ENCODE measurements at regions not wholly inside any gene's neighbourhood (a gene's known extent, or its start where the extent isn't known, plus 50 kb on each side); places are given as distances from the start of the nearest gene placed in this dataset.

DNA sequence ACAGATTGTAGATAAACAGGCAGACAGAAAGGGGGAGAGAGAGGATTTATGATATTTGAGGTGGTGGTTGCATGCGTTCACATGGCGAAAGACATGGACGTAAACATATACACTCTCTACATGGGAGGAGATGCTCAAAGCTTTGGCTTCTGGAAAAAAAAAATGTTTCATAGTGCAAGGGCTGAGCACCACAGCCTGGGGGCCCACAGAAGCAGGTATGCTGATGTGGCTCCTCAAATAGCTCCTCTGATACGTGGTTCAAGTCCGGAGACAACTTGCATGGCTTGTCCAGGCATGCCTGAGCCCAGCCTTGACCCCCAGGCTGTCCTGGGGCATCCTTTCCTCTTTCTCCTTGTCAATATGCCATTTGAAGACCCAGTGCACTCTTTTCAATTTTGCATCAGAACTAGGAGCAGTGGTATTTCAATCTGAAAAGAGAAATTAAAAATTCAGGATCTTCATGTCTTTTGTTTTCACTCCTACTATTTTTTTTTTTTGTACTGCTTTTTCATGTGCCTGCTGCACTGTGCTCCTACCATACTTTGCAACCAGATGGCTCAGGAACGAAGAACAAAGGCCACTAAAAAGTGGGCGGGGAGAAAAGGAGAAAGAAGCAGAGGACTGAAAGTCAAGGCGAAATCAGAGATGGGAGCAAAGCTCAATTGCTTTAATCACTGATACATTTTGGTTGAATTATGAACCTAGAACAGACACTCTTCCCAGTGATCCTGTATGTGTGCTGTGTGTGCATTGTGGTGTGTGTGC lies 495.7 kb upstream of the TCF4 start:
- no peak for DNase-seq (ENCODE audit: low read depth)

- DNase-seq (ENCODE audit: low read depth): no peak
These were observed 495.1 kb upstream of the TCF4 start for GRCh38 chr18:56083097-56083521.

- no peak for DNase-seq (ENCODE audit: low read depth)
These were observed 488.7 kb upstream of the TCF4 start for GRCh38 chr18:56076723-56077122.

GRCh38 chr18:56068701-56069100 lies 480.7 kb upstream of the TCF4 start:
- no peak for DNase-seq (ENCODE audit: low read depth)

DNA sequence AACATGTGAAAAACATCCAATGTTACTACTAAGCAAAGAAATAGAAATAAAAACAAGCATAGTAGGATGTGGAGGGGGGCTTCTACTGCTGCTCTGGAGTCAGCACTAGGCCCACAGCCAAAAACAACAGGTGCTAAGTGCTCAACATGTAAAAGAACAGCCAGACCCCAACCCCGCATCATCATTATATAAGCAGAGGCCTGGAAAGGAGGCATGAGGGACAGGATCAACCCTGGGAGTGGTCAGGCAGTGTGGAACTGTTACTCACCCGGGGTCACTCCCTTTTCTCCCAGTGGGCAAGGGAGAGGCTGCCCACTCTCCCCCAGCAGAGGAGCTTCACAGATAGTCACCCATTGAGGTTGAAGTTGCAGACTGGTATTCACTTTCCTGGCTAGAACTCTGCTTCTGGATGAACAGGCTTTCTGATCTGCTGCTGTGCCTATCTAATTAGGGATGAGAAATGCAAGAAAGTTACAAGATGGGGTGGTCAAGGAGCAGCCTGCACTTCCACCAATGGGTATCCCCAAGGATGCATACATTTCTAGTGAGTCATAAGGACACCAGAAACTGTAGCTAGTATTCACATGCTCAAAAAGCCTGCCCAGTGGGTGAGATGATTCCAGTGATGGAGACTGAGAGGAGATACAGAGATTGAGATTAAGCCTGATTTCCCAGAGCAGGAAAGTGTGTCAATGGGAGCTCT lies 480.1 kb upstream of the TCF4 start:
- peak; percentile 23 for DNase-seq (ENCODE audit: low read depth)

- DNase-seq (ENCODE audit: low read depth): no peak
These were observed 479.4 kb upstream of the TCF4 start for GRCh38 chr18:56067214-56067894.

- DNase-seq (ENCODE audit: low read depth): no peak
These were observed 478.7 kb upstream of the TCF4 start for GRCh38 chr18:56066524-56067213.

DNA sequence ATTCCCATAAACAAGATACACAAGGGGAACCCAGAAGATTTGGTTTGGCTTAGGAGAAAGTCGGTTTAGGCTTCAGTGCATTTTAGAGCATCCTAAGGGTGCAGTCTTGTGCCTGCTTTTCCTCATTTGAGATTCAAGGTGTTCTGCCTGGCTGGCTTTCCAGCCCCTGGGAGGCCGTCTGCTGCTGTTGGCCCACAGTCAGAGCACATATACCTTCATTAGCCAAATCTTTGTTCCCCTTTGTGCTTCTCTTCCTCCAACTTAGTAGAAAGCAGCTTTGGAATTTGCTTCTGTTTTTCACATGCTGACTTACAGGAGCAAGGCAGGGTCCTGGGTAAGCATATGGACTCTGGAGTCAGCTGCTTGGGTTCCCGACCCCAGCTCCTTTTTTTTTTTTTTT lies 477.1 kb upstream of the TCF4 start:
- DNase-seq (ENCODE audit: low read depth): no peak

DNA sequence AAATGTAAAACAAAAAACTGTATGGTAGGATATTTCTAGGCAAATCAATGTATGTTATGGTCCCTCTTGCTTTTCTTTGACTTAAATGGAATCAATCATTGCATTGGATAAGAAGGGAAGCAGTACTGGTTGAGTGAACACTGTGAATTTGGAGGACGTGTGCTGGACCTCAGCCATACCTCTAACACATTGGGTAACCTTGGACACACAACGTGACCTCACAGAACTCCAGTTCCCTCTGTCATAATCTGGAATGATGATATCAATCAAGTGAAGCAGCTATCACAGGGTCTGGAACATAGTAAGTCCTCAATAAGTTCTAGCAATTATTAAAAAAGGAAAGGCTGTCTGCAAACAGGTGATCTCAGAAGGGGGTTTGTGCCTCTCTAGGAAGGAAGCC lies 474.9 kb upstream of the TCF4 start:
- DNase-seq (ENCODE audit: low read depth): no peak

DNA sequence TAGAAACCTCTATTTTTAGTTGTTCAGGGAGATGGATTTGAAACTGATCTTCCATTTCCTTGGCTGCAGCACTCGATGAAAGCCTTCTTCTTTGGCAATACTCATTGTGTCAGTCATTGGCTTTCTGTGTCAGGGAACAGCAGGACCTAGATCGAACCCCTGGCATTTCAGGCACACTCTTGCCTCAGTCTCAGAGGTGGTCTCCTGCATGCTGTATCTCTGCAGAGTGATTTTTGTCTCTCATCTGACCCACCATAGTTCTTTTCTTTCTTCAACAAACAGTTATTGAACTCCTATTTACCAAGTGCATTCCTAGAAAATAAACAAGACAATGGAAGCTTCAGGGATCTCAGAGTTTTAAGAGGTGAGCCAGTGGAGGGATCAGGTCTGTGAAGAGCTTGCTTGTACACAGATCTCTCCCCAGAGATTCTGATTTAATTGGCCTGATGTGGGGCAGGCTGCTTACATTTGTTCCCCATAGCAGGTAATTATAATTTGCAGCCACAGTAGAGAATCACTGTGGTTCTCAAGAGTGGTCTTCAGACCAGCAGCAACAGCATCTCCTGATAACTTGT lies 473.1 kb upstream of the TCF4 start:
- DNase-seq (ENCODE audit: low read depth): no peak

DNA sequence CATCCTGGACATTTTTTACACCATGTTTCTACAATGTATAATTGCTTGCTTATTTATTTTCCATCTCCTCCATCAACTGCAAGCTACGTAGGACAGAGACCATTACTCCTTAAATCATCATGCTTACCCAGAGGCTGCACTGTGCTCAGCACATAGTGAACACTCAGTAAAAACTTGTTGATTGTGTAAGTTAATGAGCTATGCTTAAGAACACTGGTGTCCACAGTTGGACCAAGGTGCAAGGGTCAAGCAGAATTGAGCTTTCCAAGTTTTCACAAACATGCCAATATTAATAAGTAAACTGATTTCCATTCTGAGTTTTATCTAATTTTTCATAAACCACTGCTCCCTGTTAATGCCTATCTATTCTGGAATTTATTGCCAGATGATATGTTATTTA lies 464.2 kb upstream of the TCF4 start:
- DNase-seq (ENCODE audit: low read depth): no peak

DNA sequence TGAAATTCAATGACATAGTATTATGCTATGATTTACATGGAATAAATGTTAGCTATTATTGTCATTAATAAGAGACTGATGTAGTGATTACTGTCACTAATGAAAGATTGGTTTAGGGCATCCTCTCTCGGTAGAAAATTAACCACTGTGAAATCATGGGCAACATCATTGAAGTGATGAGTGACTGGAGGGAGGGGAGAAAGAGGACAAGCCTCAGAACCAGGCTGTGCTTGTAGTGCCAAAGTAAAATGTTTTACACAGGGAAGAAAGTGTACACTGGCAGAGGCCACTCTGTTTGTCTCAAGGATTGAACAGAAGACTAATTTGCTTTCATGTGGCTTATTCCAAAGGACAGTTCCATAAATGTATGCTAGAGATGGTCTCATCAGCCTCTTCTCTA lies 456.2 kb upstream of the TCF4 start:
- DNase-seq (ENCODE audit: low read depth): no peak

- DNase-seq (ENCODE audit: low read depth): no peak
These were observed 455.7 kb upstream of the TCF4 start for GRCh38 chr18:56043641-56044061.

GRCh38 chr18:56042915-56043536 lies 455.0 kb upstream of the TCF4 start:
- DNase-seq (ENCODE audit: low read depth): no peak

DNA sequence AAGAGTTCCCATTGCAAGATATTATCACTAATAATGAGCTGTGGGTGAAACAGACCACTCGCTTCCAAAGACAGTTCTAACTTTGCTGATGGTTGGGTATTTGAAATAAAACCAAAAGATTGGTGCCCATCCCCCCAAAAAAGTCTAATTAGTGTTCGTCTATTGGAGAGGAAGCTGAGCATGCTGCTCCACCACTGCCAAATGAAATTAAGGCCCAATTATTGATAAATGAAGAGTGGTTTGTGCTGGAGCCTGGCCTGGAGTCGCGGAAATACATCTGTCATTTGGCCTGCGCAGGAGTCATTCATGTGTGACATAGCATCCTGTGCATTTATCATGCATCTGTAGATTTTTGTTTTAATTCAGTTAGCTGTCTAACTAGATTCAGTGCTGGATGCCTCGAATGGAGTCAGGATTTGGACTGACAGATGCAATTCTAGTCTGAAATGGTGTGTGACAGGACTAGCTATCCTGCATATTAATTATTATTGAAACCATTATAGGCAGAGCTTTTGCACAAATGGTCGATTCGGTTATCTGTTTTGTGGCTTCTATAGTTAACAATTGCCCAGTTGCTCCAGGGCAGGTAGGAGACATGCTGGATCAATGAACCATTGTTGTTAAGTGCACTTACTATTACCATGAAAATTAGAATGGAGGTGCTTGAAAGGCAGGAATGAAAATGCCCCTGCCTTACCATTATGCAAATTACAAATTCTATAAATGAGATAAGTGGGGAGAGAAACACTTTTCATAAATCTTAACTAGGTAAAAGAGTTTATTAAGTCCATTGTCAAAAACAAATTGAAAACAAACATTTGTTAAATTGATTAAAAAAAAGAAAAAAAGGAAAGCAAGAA lies 450.4 kb upstream of the TCF4 start:
- DNase-seq (ENCODE audit: low read depth): no peak

- no peak for DNase-seq (ENCODE audit: low read depth)
These were observed 448.7 kb upstream of the TCF4 start for GRCh38 chr18:56036741-56037140.

DNA sequence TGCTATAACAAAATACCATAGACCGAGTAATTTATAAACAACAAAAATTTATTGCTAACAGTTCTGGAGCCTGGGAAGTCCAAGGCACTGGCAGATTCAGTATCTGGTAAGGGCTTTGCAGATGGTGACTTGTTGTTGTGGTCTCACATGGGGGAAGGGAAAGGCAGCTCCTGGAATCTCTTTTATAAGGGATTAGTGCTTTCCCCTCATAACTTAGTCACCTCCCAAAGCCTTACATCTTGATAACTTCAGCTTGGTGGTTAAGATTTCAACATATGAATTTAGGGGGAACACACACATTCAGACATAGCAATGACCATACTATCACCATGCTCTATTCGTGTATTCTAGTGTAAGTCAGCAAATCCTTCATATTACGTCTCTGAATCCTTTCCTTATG lies 447.6 kb upstream of the TCF4 start:
- DNase-seq (ENCODE audit: low read depth): no peak

- DNase-seq (ENCODE audit: low read depth): no peak
These were observed 447.0 kb upstream of the TCF4 start for GRCh38 chr18:56034949-56035348.

GRCh38 chr18:56030060-56030459 lies 442.1 kb upstream of the TCF4 start:
- no peak for DNase-seq (ENCODE audit: low read depth)

DNA sequence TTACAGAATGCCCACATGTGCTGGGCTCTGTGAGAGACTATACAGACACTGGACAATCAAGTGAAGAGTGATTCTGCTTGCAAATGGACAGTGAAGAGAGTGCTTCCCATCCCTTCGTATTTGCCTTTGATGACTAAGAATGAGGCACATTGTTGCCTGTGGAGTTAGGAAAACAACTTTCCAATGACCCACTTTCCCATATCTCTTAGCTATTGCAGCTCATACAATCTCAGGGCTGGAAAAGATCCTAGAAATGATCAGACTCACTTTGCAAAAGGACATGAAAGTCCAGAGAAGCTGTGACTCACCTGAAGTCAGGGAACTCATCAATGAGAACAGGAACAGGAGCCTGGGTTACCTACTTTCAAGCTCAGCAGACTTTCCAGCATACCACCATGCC lies 440.5 kb upstream of the TCF4 start:
- peak; percentile 8 for DNase-seq (ENCODE audit: low read depth)

GRCh38 chr18:56026509-56026908 lies 438.5 kb upstream of the TCF4 start:
- no peak for DNase-seq (ENCODE audit: low read depth)

All from HS-5 (cell line).